ENCODE measurements at regions not wholly inside any gene's neighbourhood (a gene's known extent, or its start where the extent isn't known, plus 50 kb on each side); places are given as distances from the start of the nearest gene placed in this dataset.

DNA sequence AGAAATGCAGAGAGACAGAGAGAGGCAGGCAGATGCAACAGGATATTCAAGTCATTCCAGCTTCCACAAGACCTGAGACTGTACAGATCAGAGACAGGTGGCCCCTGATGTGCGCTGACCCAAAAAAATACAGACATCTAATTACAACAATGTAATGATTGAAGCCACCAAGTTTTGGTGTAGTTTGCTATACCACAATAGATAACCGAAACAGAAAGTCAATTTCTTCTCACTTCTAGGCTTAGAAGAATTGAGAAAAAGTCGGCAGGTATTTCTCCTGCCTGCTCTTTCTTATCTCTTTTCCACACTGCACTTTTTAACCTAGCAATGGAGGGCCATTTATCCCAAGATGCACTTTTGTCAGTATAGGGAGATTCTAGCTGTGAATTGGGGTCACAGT, 949.2 kb downstream of the CDH11 start:
- TF ChIP-seq CTCF (IDR thresholded peaks at IDR 0.05; ENCODE audit: insufficient read depth, low read length) (no peak), POLR2AphosphoS5 (IDR thresholded peaks at IDR 0.05; ENCODE audit: low read depth) (no peak)

Data from HL-60 (cell line).